SK-N-SH (cell line): ENCODE measurements at regions not wholly inside any gene's neighbourhood (a gene's known extent, or its start where the extent isn't known, plus 50 kb on each side); places are given as distances from the start of the nearest gene placed in this dataset.

Experiments used
- CTCF ChIA-PET: fragments of 300-600, 350-600 bp; formaldehyde crosslinking; extraction: SDS; loops from one replicate; lab custom pipeline; 2021; lab: Yijun Ruan, JAX
- POLR2A ChIA-PET: fragments of 350-600 bp; sonication (Branson Sonifier 250); formaldehyde crosslinking; extraction: SDS; loops from one replicate; lab custom pipeline; 2020; ENCODE audit warnings: antibody characterized with exemption, inconsistent platforms; lab: Yijun Ruan, JAX
- DNase-seq: peaks from one replicate; pipeline ENCODE4 v3.0.0; 2012
- H2AFZ ChIP-seq: fragments of 200-600 bp; sonication (generic); 2 replicates; pipeline ENCODE4 v1.8.1; 2016; ENCODE audit warnings: antibody characterized with exemption, mild to moderate bottlenecking, low read depth
- H3F3A ChIP-seq: fragments of 200-600 bp; sonication (generic); replicated peaks from 2 replicates; pipeline ENCODE3; 2016; ENCODE audit warnings: antibody characterized with exemption, mild to moderate bottlenecking; ENCODE audit not compliant: insufficient read depth
- H3K27ac ChIP-seq, 2 experiments: fragments of 200-500 bp in 1 of 2; fragments of 200-600 bp in 1 of 2; sonication (Bioruptor generic) in 1 of 2; sonication (generic), shearing (Covaris generic) in 1 of 2; 2 replicates each; pipeline versions ENCODE4 v1.5.1 to v1.6.1; 2014 to 2016; ENCODE audit warnings: low read depth in 2 of 2, inconsistent platforms in 1 of 2, low read length in 1 of 2, mild to moderate bottlenecking in 1 of 2, mixed read lengths in 1 of 2
- H3K27me3 ChIP-seq: fragments of 200-600 bp; sonication (generic), shearing (Covaris generic); 2 replicates; pipeline ENCODE4 v1.6.1; 2016; ENCODE audit warnings: mixed run types; ENCODE audit not compliant: insufficient read depth
- H3K36me3 ChIP-seq, 2 experiments: fragments of 200-500 bp in 1 of 2; fragments of 200-600 bp in 1 of 2; sonication (Bioruptor generic) in 1 of 2; sonication (generic) in 1 of 2; replicated peaks in 1 of 2; 2 replicates each; pipeline versions ENCODE3 to v1.5.1; 2014 to 2016; ENCODE audit warnings: low read length in 1 of 2, mild to moderate bottlenecking in 1 of 2; ENCODE audit not compliant: insufficient read depth in 2 of 2, control insufficient read depth in 1 of 2
- H3K4me1 ChIP-seq, 2 experiments: fragments of 200-500 bp in 1 of 2; fragments of 200-600 bp in 1 of 2; sonication (Bioruptor generic) in 1 of 2; sonication (generic), shearing (Covaris generic) in 1 of 2; 2 replicates each; pipeline versions ENCODE4 v1.5.1 to v1.6.1; 2014 to 2016; ENCODE audit warnings: low read depth in 1 of 2, low read length in 1 of 2, mixed run types in 1 of 2; ENCODE audit not compliant: insufficient read depth in 2 of 2, control insufficient read depth in 1 of 2
- H3K4me2 ChIP-seq: fragments of 200-600 bp; sonication (generic), shearing (Covaris generic); 2 replicates; pipeline ENCODE4 v1.6.1; 2017; ENCODE audit warnings: mixed run types
- H3K4me3 ChIP-seq, 2 experiments: fragments of 200-500 bp in 1 of 2; fragments of 200-600 bp in 1 of 2; sonication (Bioruptor generic) in 1 of 2; sonication (generic), shearing (Covaris generic) in 1 of 2; 2 replicates each; pipeline versions ENCODE4 v1.5.1 to v1.8.1; 2014 to 2016; ENCODE audit warnings: low read depth in 2 of 2, inconsistent platforms in 1 of 2, low read length in 1 of 2, mild to moderate bottlenecking in 1 of 2, mixed read lengths in 1 of 2, moderate library complexity in 1 of 2
- H3K79me2 ChIP-seq: fragments of 200-600 bp; sonication (generic); 2 replicates; pipeline ENCODE4 v1.8.1; 2017; ENCODE audit warnings: mild to moderate bottlenecking; ENCODE audit not compliant: insufficient read depth
- H3K9ac ChIP-seq: fragments of 200-600 bp; sonication (generic); 2 replicates; pipeline ENCODE4 v1.6.1; 2017; ENCODE audit warnings: mixed run types
- H3K9me2 ChIP-seq: fragments of 200-600 bp; sonication (generic); 2 replicates; pipeline ENCODE4 v1.6.1; 2017; ENCODE audit warnings: mixed run types
- H3K9me3 ChIP-seq: fragments of 200-600 bp; sonication (generic); 2 replicates; pipeline ENCODE4 v1.6.1; 2017; ENCODE audit warnings: mixed run types, mild to moderate bottlenecking, moderate library complexity
- H4K20me1 ChIP-seq: fragments of 200-600 bp; sonication (generic); 2 replicates; pipeline ENCODE4 v1.6.1; 2017; ENCODE audit warnings: mild to moderate bottlenecking, mixed run types; ENCODE audit not compliant: insufficient read depth
- CHD2 ChIP-seq: fragments of 150-350 bp; IDR thresholded peaks from 2 replicates; pipeline ENCODE4 v1.6.1; 2018; ENCODE audit warnings: low read length; ENCODE audit not compliant: partially characterized antibody
- ELF1 ChIP-seq: IDR thresholded peaks from 2 replicates; pipeline ENCODE4 v1.4.0; 2012
- EP300 ChIP-seq, 2 experiments: IDR thresholded peaks; 2 replicates each; pipeline versions ENCODE4 v1.4.0 to v1.6.1; 2012; ENCODE audit warnings: borderline replicate concordance in 1 of 2, low read depth in 1 of 2, low read length in 1 of 2
- FOXM1 ChIP-seq: IDR thresholded peaks from 2 replicates; pipeline ENCODE4 v1.4.0; 2012; ENCODE audit warnings: low read depth, mild to moderate bottlenecking
- GABPA ChIP-seq: IDR thresholded peaks from 2 replicates; pipeline ENCODE4 v1.4.0; 2012; ENCODE audit warnings: low read depth, mild to moderate bottlenecking
- MEF2A ChIP-seq: IDR thresholded peaks from 2 replicates; pipeline ENCODE4 v1.4.0; 2012; ENCODE audit warnings: low read depth, borderline replicate concordance
- MXI1 ChIP-seq: IDR thresholded peaks from 2 replicates; pipeline ENCODE4 v1.6.1; 2012; ENCODE audit warnings: mild to moderate bottlenecking, low read depth, low read length, improper control_type of control experiment
- NRF1 ChIP-seq: IDR thresholded peaks from 2 replicates; pipeline ENCODE4 v1.6.1; 2012; ENCODE audit warnings: low read depth, mild to moderate bottlenecking, low read length
- RAD21 ChIP-seq: IDR thresholded peaks from 2 replicates; pipeline ENCODE4 v1.6.1; 2012; ENCODE audit warnings: mild to moderate bottlenecking, low read length
- RCOR1 ChIP-seq: fragments of 150-350 bp; IDR thresholded peaks from 2 replicates; pipeline ENCODE4 v1.6.1; 2017; ENCODE audit warnings: antibody characterized with exemption, low read length
- SIN3A ChIP-seq: IDR thresholded peaks from 2 replicates; pipeline ENCODE4 v1.6.1; 2012; ENCODE audit warnings: low read depth, mild to moderate bottlenecking, low read length, moderate library complexity, borderline replicate concordance
- TEAD4 ChIP-seq: IDR thresholded peaks from 2 replicates; pipeline ENCODE4 v1.4.0; 2012; ENCODE audit warnings: mild to moderate bottlenecking, borderline replicate concordance; ENCODE audit not compliant: insufficient read depth
- YY1 ChIP-seq: IDR thresholded peaks from 2 replicates; pipeline ENCODE4 v1.4.0; 2012; ENCODE audit warnings: low read depth, mild to moderate bottlenecking
- WGBS: methylation state at CpG from one replicate; pipeline ENCODE4 v1.1.6; 2017; ENCODE audit warnings: low lambda C conversion rate; 5-methylcytosine and 5-hydroxymethylcytosine counted together
- TF ChIP-seq, protein P1 (sequence below): fragments of 150-350 bp; IDR thresholded peaks from 2 replicates; pipeline ENCODE4 v1.6.1; 2016; ENCODE audit warnings: mild to moderate bottlenecking, low read depth, low read length
- TF ChIP-seq, protein P2 (sequence below): fragments of 150-350 bp; IDR thresholded peaks from 2 replicates; pipeline ENCODE4 v1.6.1; 2017; ENCODE audit warnings: antibody characterized with exemption, low read length, low read depth, borderline replicate concordance
- TF ChIP-seq, protein P3 (sequence below): IDR thresholded peaks from 2 replicates; pipeline ENCODE4 v1.4.0; 2012; ENCODE audit warnings: low read depth, borderline replicate concordance
- TF ChIP-seq, protein P4 (sequence below): fragments of 200-600 bp; sonication (generic); IDR thresholded peaks from 2 replicates; pipeline ENCODE4 v1.6.1; 2017; ENCODE audit warnings: antibody characterized with exemption, mild to moderate bottlenecking, moderate library complexity

DNA sequence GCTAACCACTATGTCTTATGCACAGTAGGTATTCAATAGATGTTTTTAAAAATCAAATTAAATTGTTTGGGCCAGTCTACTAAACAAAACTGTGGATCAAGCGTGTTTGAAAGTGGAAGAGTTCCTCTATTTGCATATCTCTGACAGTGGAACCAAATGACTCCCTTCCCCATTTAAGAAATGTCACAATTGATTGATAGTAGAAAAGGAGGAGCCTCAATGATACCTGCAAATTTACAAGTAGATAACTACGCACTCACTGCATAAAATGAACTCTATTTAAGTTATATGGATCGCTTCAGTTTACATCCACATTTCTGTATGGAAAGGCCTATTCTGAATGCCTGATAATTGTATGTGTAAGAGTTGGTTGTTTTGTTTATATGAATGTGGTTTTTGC, 163.3 kb upstream of the MTPN start (continued):
- TF ChIP-seq, protein P1, sequence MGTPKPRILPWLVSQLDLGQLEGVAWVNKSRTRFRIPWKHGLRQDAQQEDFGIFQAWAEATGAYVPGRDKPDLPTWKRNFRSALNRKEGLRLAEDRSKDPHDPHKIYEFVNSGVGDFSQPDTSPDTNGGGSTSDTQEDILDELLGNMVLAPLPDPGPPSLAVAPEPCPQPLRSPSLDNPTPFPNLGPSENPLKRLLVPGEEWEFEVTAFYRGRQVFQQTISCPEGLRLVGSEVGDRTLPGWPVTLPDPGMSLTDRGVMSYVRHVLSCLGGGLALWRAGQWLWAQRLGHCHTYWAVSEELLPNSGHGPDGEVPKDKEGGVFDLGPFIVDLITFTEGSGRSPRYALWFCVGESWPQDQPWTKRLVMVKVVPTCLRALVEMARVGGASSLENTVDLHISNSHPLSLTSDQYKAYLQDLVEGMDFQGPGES: no peak
- TF ChIP-seq ELF1: no peak
- no peak for TF ChIP-seq MEF2A
- TF ChIP-seq CHD2: no peak
- no peak for TF ChIP-seq RAD21
- TF ChIP-seq SIN3A: no peak
- no peak for TF ChIP-seq TEAD4
- no peak for TF ChIP-seq FOXM1

DNA sequence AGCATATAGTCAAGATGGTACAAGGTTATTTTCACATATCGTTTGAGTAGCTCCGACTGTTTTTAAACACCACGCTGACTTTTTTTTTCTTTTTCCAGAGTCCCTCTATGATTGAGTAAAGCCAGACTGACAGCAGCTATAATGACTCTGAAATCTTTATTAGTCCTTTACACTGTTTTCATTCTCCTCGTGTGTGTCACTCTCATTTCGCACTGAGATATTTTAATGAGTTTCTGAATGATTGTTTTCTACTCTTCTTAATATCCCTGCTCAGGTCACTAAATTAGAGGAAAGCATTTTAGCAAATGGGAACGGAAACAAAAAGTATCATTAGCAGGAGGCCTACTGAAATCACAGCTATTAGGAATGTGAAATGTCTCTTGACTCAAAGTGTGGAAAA, 162.3 kb upstream of the MTPN start:
- H3K4me3 ChIP-seq: no peak overlapping the region
- H3K9me2 ChIP-seq: no peaks in the 10 kb centered on the region
- H3F3A ChIP-seq: no peaks in the 10 kb centered on the region
- no peak for TF ChIP-seq YY1
- TF ChIP-seq RCOR1: no peak
- TF ChIP-seq NRF1: no peak
- no peak for TF ChIP-seq EP300 (IDR thresholded peaks at IDR 0.05; ENCODE audit: borderline replicate concordance in 1 of 2, low read depth in 1 of 2, low read length in 1 of 2)
- TF ChIP-seq CHD2: no peak
- TF ChIP-seq, protein P2, sequence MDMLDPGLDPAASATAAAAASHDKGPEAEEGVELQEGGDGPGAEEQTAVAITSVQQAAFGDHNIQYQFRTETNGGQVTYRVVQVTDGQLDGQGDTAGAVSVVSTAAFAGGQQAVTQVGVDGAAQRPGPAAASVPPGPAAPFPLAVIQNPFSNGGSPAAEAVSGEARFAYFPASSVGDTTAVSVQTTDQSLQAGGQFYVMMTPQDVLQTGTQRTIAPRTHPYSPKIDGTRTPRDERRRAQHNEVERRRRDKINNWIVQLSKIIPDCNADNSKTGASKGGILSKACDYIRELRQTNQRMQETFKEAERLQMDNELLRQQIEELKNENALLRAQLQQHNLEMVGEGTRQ: no peak
- no peak overlapping the region for H3K4me2 ChIP-seq
- no peaks in the 10 kb centered on the region for H3K27me3 ChIP-seq
- CTCF ChIA-PET: interaction anchor here (1.0 to 2.6 kb wide), 4 partner anchors 9 to 25 kb away, joined by 3 to 10 read pairs (median 4); no protein-coding TSS in a partner anchor
- no peaks in the 10 kb centered on the region for H3K36me3 ChIP-seq
- no peaks in the 10 kb centered on the region for H3K79me2 ChIP-seq
- no peak overlapping the region for H3K27ac ChIP-seq
- no peak for DNase-seq
- H2AFZ ChIP-seq: no peak overlapping the region
- no peaks in the 10 kb centered on the region for H4K20me1 ChIP-seq
- H3K9ac ChIP-seq: no peak overlapping the region
- WGBS: 61% methylated on average over 6 of the region's 6 CpGs
- no peaks in the 10 kb centered on the region for H3K9me3 ChIP-seq
- POLR2A ChIA-PET: no interaction called here
- 0 out of 4 replicates have a peak, but pooled peaks cover 0 to 3% of the 10 kb centered on the region in 2 experiments for H3K4me1 ChIP-seq

DNA sequence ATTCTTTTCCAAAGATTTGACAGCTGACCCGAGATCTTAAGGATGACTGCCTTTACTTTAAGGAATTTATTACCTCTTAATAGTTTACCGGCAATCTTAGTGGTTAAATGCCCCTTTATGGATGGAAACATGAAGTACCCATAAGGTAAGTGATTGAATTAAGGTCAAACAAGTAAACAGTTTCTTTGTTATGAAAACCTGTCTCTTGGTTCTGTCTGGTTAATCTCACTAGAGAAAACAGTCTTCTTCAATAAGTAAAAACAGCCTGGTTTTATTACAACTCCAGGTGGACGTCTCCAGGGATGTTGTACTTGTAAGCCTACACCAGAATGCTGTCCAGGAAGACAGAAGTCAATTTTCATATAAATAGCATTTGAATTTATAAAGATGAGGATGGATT, 161.8 kb upstream of the MTPN start:
- Histone ChIP-seq H3K4me1 (peaks cover 0 to 8% of the 10 kb centered on the region in 2 experiments; a peak in 1 of 4 replicates), H3K4me3 (no peak overlapping the region), H3K4me2 (no peak overlapping the region), H3K79me2 (no peaks in the 10 kb centered on the region), H3K9me2 (no peaks in the 10 kb centered on the region), H3K27ac (no peak overlapping the region), H3K27me3 (no peaks in the 10 kb centered on the region), H3F3A (no peaks in the 10 kb centered on the region), H2AFZ (no peak overlapping the region), H3K9me3 (no peaks in the 10 kb centered on the region), H4K20me1 (no peaks in the 10 kb centered on the region), H3K36me3 (no peaks in the 10 kb centered on the region), H3K9ac (no peak overlapping the region)
- CTCF ChIA-PET: interaction anchor here (1.2 to 2.6 kb wide), 3 partner anchors 9 to 23 kb away, joined by 3 to 10 read pairs (median 4); no protein-coding TSS in a partner anchor
- WGBS: 40% methylated on average over 3 of the region's 3 CpGs
- POLR2A ChIA-PET: no interaction called here
- no peak for DNase-seq
- no peak for TF ChIP-seq ELF1
- TF ChIP-seq, protein P3, sequence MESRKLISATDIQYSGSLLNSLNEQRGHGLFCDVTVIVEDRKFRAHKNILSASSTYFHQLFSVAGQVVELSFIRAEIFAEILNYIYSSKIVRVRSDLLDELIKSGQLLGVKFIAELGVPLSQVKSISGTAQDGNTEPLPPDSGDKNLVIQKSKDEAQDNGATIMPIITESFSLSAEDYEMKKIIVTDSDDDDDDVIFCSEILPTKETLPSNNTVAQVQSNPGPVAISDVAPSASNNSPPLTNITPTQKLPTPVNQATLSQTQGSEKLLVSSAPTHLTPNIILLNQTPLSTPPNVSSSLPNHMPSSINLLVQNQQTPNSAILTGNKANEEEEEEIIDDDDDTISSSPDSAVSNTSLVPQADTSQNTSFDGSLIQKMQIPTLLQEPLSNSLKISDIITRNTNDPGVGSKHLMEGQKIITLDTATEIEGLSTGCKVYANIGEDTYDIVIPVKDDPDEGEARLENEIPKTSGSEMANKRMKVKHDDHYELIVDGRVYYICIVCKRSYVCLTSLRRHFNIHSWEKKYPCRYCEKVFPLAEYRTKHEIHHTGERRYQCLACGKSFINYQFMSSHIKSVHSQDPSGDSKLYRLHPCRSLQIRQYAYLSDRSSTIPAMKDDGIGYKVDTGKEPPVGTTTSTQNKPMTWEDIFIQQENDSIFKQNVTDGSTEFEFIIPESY: no peak
- TF ChIP-seq, protein P4, sequence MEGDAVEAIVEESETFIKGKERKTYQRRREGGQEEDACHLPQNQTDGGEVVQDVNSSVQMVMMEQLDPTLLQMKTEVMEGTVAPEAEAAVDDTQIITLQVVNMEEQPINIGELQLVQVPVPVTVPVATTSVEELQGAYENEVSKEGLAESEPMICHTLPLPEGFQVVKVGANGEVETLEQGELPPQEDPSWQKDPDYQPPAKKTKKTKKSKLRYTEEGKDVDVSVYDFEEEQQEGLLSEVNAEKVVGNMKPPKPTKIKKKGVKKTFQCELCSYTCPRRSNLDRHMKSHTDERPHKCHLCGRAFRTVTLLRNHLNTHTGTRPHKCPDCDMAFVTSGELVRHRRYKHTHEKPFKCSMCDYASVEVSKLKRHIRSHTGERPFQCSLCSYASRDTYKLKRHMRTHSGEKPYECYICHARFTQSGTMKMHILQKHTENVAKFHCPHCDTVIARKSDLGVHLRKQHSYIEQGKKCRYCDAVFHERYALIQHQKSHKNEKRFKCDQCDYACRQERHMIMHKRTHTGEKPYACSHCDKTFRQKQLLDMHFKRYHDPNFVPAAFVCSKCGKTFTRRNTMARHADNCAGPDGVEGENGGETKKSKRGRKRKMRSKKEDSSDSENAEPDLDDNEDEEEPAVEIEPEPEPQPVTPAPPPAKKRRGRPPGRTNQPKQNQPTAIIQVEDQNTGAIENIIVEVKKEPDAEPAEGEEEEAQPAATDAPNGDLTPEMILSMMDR: no peak
- no peak for TF ChIP-seq GABPA
- TF ChIP-seq MXI1: no peak
- no peak for TF ChIP-seq SIN3A
- TF ChIP-seq, protein P2: no peak
